A673 (cell line): ENCODE measurements at regions not wholly inside any gene's neighbourhood (a gene's known extent, or its start where the extent isn't known, plus 50 kb on each side); places are given as distances from the start of the nearest gene placed in this dataset.
A peak's percentile ranks its signal among the peaks of the same experiment; 100 is the strongest.
"Not testable (repeated sequence)": the region's sequence is repeated elsewhere in the genome, so short reads cannot be mapped to it uniquely, and the experiment has no call there.

Experiments
- BruUV-seq: library from RNA; stranded (reverse); fragments of 400-500 nt; replicated peaks from 2 replicates; lab custom pipeline; 2021; lab: Mats Ljungman, UMichigan
- CTCF ChIA-PET: fragments of 300-600 bp; sonication (Branson Sonifier 250); formaldehyde crosslinking; loops from one replicate; lab custom pipeline; 2022; ENCODE audit warnings: antibody characterized with exemption; lab: Charles Lee
- POLR2A ChIA-PET: fragments of 300-600 bp; sonication (Branson Sonifier 250); formaldehyde crosslinking; loops from one replicate; lab custom pipeline; 2022; ENCODE audit warnings: antibody characterized with exemption; ENCODE audit not compliant: low non-redundant PET; lab: Charles Lee
- DNase-seq: peaks from one replicate; pipeline ENCODE4 v3.0.0-alpha.2; 2015; ENCODE audit warnings: low spot score
- H3K27ac ChIP-seq: fragments of 200-600 bp; sonication (generic); 2 replicates; pipeline ENCODE4 v1.5.1; 2016; ENCODE audit warnings: mixed run types, low read depth, mild to moderate bottlenecking, mixed read lengths, antibody characterized with exemption, low read length; ENCODE audit not compliant: poor library complexity, severe bottlenecking
- H3K27me3 ChIP-seq: fragments of 200-600 bp; sonication (generic); replicated peaks from 2 replicates; pipeline ENCODE4 v1.6.1; 2017; ENCODE audit warnings: mixed run types, low read depth, mild to moderate bottlenecking, mixed read lengths, antibody characterized with exemption, low read length; ENCODE audit not compliant: insufficient read depth, poor library complexity
- H3K36me3 ChIP-seq: fragments of 200-600 bp; sonication (generic); 2 replicates; pipeline ENCODE4 v1.6.1; 2016; ENCODE audit warnings: mixed run types, mild to moderate bottlenecking, mixed read lengths, antibody characterized with exemption, low read length; ENCODE audit not compliant: insufficient read depth, poor library complexity, severe bottlenecking
- H3K4me1 ChIP-seq: fragments of 200-600 bp; sonication (generic); 2 replicates; pipeline ENCODE4 v1.6.1; 2017; ENCODE audit warnings: mixed run types, mild to moderate bottlenecking, mixed read lengths, antibody characterized with exemption, low read length; ENCODE audit not compliant: insufficient read depth, poor library complexity, severe bottlenecking
- H3K4me3 ChIP-seq: fragments of 200-600 bp; sonication (generic); 2 replicates; pipeline ENCODE4 v1.5.1; 2016; ENCODE audit warnings: low read depth, mixed run types, mild to moderate bottlenecking, mixed read lengths, low read length; ENCODE audit not compliant: poor library complexity, severe bottlenecking
- H3K9me3 ChIP-seq: fragments of 200-600 bp; sonication (generic); 2 replicates; pipeline ENCODE4 v1.6.1; 2016; ENCODE audit warnings: mixed run types, low read depth, mild to moderate bottlenecking, mixed read lengths, antibody characterized with exemption, low read length; ENCODE audit not compliant: poor library complexity, severe bottlenecking
- CTCF ChIP-seq: fragments of 300-800, 200-600 bp; sonication (generic); conservative IDR thresholded peaks from 2 replicates; pipeline ENCODE4 v1.5.1; 2017; ENCODE audit warnings: low read depth, mild to moderate bottlenecking, antibody characterized with exemption, low read length, moderate library complexity, mixed read lengths
- EZH2 ChIP-seq: fragments of 200-600 bp; sonication (generic); IDR thresholded peaks from 2 replicates; pipeline ENCODE4 v1.6.1; 2017; ENCODE audit warnings: borderline replicate concordance, low read depth, mild to moderate bottlenecking, mixed read lengths, antibody characterized with exemption, low read length; ENCODE audit not compliant: poor library complexity, severe bottlenecking
- intact Hi-C: fragments of 100-400 bp; cut with micrococcal nuclease; formaldehyde crosslinking; loops from one replicate; pipeline ENCODE4 v1.10.0; 2022; ENCODE audit not compliant: unreplicated experiment

GRCh38 chr4:3585567-3585966 is 53.3 kb upstream of the LRPAP1 start:
- H3K27ac ChIP-seq, H3K4me3 ChIP-seq, H3K27me3 ChIP-seq, H3K36me3 ChIP-seq, POLR2A ChIA-PET, BruUV-seq, CTCF ChIA-PET, H3K4me1 ChIP-seq, intact Hi-C loops, H3K9me3 ChIP-seq: not testable (repeated sequence)
- DNase-seq: peak; percentile 52

GRCh38 chr4:3582091-3582475 is 49.9 kb upstream of the LRPAP1 start:
- Histone ChIP-seq H3K27ac (no peak overlapping the region), H3K36me3 (no peaks in the 10 kb centered on the region), H3K4me3 (no peak overlapping the region), H3K9me3 (no peaks in the 10 kb centered on the region), H3K27me3 (no peaks in the 10 kb centered on the region), H3K4me1 (no peaks in the 10 kb centered on the region)
- no peak for DNase-seq
- intact Hi-C loops: no loop called here
- POLR2A ChIA-PET: no interaction called here
- CTCF ChIA-PET: no interaction called here
- TF ChIP-seq CTCF (no peak), EZH2 (no peak)
- BruUV-seq: no TSS peak
